GM19324 (cell line): ENCODE measurements at regions not wholly inside any gene's neighbourhood (a gene's known extent, or its start where the extent isn't known, plus 50 kb on each side); places are given as distances from the start of the nearest gene placed in this dataset.
A peak's percentile ranks its signal among the peaks of the same experiment; 100 is the strongest.

Source experiments
- ATAC-seq: cut with Tn5 transposase; IDR thresholded peaks from one replicate; pipeline ENCODE4 v1.9.1; 2021; ENCODE audit warnings: mild to moderate bottlenecking, moderate library complexity; ENCODE audit not compliant: unreplicated experiment, low FRiP score

- no peak for ATAC-seq
Observed at GRCh38 chr5:87097664-87098063, 170.0 kb upstream of the RASA1 start.

GRCh38 chr5:87099291-87099839 is 168.3 kb upstream of the RASA1 start:
- ATAC-seq, result no peak

- ATAC-seq, result no peak
Observed at GRCh38 chr5:87099968-87100367, 167.7 kb upstream of the RASA1 start.

GRCh38 chr5:87101321-87101720 is 166.4 kb upstream of the RASA1 start:
- no peak for ATAC-seq

- no peak for ATAC-seq
Observed at GRCh38 chr5:87102841-87103240, 164.8 kb upstream of the RASA1 start.

GRCh38 chr5:87103616-87104287 is 163.9 kb upstream of the RASA1 start:
- ATAC-seq, result peak; percentile 87

DNA sequence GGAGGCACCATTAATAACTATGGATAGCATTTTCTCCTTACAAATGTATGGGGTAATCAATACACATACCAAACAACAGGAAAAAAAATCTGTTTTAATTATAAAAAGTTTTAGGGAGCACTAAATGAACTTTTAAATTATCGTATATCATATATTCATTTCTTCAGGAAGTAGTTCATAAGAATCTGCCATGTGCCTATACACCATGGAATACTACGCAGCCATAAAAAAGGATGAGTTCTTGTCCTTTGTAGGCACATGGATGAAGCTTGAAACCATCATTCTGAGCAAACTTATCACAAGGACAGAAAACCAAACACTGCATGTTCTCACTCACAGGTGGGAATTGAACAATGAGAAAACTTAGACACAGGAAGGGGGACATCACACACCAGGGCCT is 162.1 kb upstream of the RASA1 start:
- ATAC-seq, result no peak

DNA sequence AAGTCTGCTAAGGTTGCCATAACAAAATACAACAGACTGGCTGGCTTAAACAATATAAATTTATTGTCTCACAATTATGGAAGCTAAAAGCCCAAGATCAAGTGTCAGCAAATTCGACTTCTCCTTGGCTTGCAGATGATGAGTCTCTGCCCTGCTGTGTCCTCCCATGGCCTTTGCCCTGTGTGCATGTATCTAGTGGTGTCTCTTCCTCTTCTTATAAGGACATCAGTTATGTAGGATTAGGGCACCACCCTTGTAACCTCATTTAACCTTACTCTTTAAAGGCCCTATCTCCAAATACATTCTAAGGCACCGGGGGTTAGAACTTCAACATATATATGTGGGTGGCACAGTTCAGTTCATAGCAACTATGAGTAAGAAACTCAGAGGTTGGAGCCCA is 157.9 kb upstream of the RASA1 start:
- no peak for ATAC-seq

GRCh38 chr5:87110721-87111120 is 157.0 kb upstream of the RASA1 start:
- ATAC-seq, result no peak

- no peak for ATAC-seq
Observed at GRCh38 chr5:87113861-87114260, 153.8 kb upstream of the RASA1 start.

GRCh38 chr5:87114631-87115030 is 153.1 kb upstream of the RASA1 start:
- ATAC-seq, result no peak

- no peak for ATAC-seq
Observed at GRCh38 chr5:87115839-87116364, 151.8 kb upstream of the RASA1 start.

DNA sequence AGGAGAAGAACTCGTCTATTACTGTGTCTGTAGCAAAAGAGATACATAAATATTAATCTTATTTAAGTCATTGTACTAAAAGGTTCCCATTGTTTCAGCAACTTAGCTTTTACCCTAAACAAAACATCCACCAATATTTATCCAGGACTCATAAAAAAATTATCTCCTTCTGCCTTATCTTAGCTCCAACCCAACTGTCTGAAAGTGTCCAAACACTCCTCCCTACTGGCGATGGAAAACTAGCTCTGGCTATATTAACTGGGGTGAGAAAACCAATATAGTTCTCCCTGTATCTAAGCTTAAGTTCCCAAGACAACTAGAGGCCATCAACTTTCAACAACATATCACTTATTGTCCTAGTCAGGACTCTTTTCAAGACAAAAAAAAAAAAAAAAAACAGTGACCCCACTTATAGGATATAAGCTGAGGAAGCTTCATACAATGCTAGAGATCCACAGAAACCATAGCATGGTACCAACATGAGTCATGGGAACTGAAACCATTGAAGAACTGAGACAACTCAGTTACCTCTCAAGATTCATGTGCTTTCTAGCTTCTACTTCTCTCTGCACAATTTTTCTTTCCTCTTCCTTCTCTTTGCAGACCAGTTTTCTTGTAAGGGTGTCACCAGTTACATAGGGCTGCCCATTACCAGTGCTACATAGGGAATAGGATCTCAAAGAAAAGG is 150.7 kb upstream of the RASA1 start:
- ATAC-seq, result peak; percentile 65

- ATAC-seq, result no peak
Observed at GRCh38 chr5:87119588-87119987, 148.1 kb upstream of the RASA1 start.

GRCh38 chr5:87120518-87121303 is 147.0 kb upstream of the RASA1 start:
- no peak for ATAC-seq

GRCh38 chr5:87121304-87122150 is 146.2 kb upstream of the RASA1 start:
- ATAC-seq, result peak; percentile 87

DNA sequence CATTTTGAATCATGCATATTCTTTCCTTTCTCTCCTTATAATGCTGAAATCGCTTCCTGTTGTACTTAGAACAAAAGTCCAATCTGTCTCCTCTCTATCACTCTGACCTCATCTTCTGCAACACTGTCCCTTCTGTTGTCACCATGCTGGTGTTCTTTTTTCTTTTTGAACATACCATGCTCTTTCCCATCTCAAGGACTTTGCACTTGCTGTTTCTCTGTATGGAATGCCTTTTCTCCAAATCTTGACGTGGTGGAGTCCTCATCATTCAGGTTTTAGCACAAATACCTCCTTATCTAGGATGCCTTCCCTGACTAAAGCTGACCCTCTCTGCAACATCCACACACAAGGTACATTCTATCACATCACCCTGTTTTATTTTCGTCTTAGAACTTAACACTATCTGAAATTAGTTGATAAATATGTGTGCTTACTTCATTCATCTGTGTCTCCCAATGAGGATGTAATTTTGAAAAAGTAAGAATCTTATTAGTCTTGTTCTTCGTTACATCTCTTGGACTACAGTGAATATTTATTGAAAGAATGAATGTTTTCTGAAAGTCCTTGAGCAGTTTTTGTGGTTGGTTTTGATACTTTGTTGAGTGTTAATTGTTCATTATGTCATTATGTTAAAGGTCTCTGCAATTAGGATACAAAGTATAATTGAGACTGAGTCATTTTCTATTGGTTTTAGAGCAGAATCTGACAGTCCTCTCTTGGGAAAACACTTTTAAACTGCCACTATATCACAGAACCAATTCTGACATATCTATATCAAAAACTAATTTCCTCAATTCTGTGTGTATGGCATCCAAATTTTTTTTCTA is 145.3 kb upstream of the RASA1 start:
- no peak for ATAC-seq

GRCh38 chr5:87125766-87126165 is 141.9 kb upstream of the RASA1 start:
- no peak for ATAC-seq

GRCh38 chr5:87126869-87127268 is 140.8 kb upstream of the RASA1 start:
- ATAC-seq, result no peak
